K562 (cell line): ENCODE measurements at regions not wholly inside any gene's neighbourhood (a gene's known extent, or its start where the extent isn't known, plus 50 kb on each side); places are given as distances from the start of the nearest gene placed in this dataset.

ENCODE experiments used
- CTCF ChIP-seq, 3 experiments: IDR thresholded peaks in 2 of 3; conservative IDR thresholded peaks in 1 of 3; 2 replicates each; pipeline ENCODE4 v1.5.1; 2011 to 2012; ENCODE audit warnings: low read length in 3 of 3, mild to moderate bottlenecking in 3 of 3, control low read depth in 2 of 3, improper control_type of control experiment in 1 of 3, inconsistent platforms in 1 of 3, low read depth in 1 of 3, mixed read lengths in 1 of 3, moderate library complexity in 1 of 3; ENCODE audit not compliant: insufficient read depth in 2 of 3
- KDM1A ChIP-seq, 2 experiments: fragments of 450-650 bp; IDR thresholded peaks; 2 replicates each; pipeline ENCODE4 v1.6.1; 2016; ENCODE audit warnings: mild to moderate bottlenecking in 2 of 2
- MYBL2 ChIP-seq, 2 experiments: fragments of 450-650 bp in 1 of 2; sonication (generic) in 1 of 2; formaldehyde crosslinking in 1 of 2; IDR thresholded peaks; 2 replicates each; pipeline versions ENCODE4 v1.6.1 to v1.8.1; 2017 to 2022; ENCODE audit warnings: borderline replicate concordance in 1 of 2, inconsistent platforms in 1 of 2, low read depth in 1 of 2, mild to moderate bottlenecking in 1 of 2, missing genetic modification reagents in 1 of 2, moderate library complexity in 1 of 2
- PKNOX1 ChIP-seq: fragments of 450-650 bp; IDR thresholded peaks from 2 replicates; pipeline ENCODE4 v1.6.1; 2016
- ZNF583 ChIP-seq: fragments of 250-450 bp; sonication (Bioruptor Pico); IDR thresholded peaks from 2 replicates; pipeline ENCODE4 v1.4.0; 2020

- TF ChIP-seq KDM1A (IDR thresholded peaks at IDR 0.05) (no peak), CTCF (IDR thresholded peaks at IDR 0.05 in 2 of 3, conservative IDR thresholded peaks at IDR 0.05 in 1 of 3; ENCODE audit: insufficient read depth in 2 of 3, low read depth in 1 of 3, low read length in 3 of 3) (no peak), PKNOX1 (no peak), ZNF583 (CRISPR knock-in tag) (no peak), MYBL2 (IDR thresholded peaks at IDR 0.05; ENCODE audit: low read depth) (no peak), MYBL2 (CRISPR knock-in tag; IDR thresholded peaks at IDR 0.05; ENCODE audit: borderline replicate concordance) (no peak)
Observed at GRCh38 chr5:143979044-143979690, 167.2 kb downstream of the HMHB1 start.
